Neural cell (in vitro differentiated cells): ENCODE measurements at regions not wholly inside any gene's neighbourhood (a gene's known extent, or its start where the extent isn't known, plus 50 kb on each side); places are given as distances from the start of the nearest gene placed in this dataset.
A peak's percentile ranks its signal among the peaks of the same experiment; 100 is the strongest.

ENCODE experiments used
- H2AFZ ChIP-seq: fragments of 200-600, 300-800 bp; sonication (generic), shearing (Covaris generic); 2 replicates; pipeline ENCODE4 v1.6.0; 2014; ENCODE audit warnings: low read depth, mild to moderate bottlenecking, antibody characterized with exemption, low read length, moderate library complexity
- H3F3A ChIP-seq: fragments of 200-600 bp; shearing (Covaris generic); 2 replicates; pipeline ENCODE4 v1.6.1; 2016; ENCODE audit warnings: mild to moderate bottlenecking, moderate library complexity, mixed read lengths, antibody characterized with exemption, low read length; ENCODE audit not compliant: insufficient read depth, poor library complexity, severe bottlenecking
- H3K27ac ChIP-seq: fragments of 200-600, 300-800 bp; sonication (generic), shearing (Covaris generic); 2 replicates; pipeline ENCODE4 v1.5.1; 2014; ENCODE audit warnings: mild to moderate bottlenecking, low read length, moderate library complexity
- H3K27me3 ChIP-seq: fragments of 300-800, 200-600 bp; sonication (generic), shearing (Covaris generic); 2 replicates; pipeline ENCODE4 v1.6.0; 2014; ENCODE audit warnings: mild to moderate bottlenecking, low read depth, low read length, moderate library complexity; ENCODE audit not compliant: insufficient read depth
- H3K36me3 ChIP-seq: fragments of 300-800, 200-600 bp; sonication (generic), shearing (Covaris generic); 2 replicates; pipeline ENCODE4 v1.5.1; 2014; ENCODE audit warnings: mild to moderate bottlenecking, antibody characterized with exemption, low read length, moderate library complexity; ENCODE audit not compliant: insufficient read depth
- H3K4me2 ChIP-seq: fragments of 300-800, 200-600 bp; sonication (generic), shearing (Covaris generic); 2 replicates; pipeline ENCODE4 v1.6.0; 2014; ENCODE audit warnings: mild to moderate bottlenecking, low read length
- H3K4me3 ChIP-seq: fragments of 300-800, 200-600 bp; sonication (generic), shearing (Covaris generic); 2 replicates; pipeline ENCODE4 v1.5.1; 2014; ENCODE audit warnings: mild to moderate bottlenecking, low read length, moderate library complexity
- H3K79me2 ChIP-seq: fragments of 200-600 bp; shearing (Covaris generic); replicated peaks from 2 replicates; pipeline ENCODE4 v1.6.0; 2014; ENCODE audit warnings: mild to moderate bottlenecking, low read length, moderate library complexity; ENCODE audit not compliant: insufficient read depth
- H3K9ac ChIP-seq: fragments of 300-800, 200-600 bp; sonication (generic), shearing (Covaris generic); 2 replicates; pipeline ENCODE4 v1.6.1; 2016; ENCODE audit warnings: mild to moderate bottlenecking, low read length, mixed read lengths
- H3K9me2 ChIP-seq: fragments of 200-600 bp; shearing (Covaris generic); 2 replicates; pipeline ENCODE4 v1.6.1; 2016; ENCODE audit warnings: mild to moderate bottlenecking, low read length, mixed read lengths; ENCODE audit not compliant: insufficient read depth
- H3K9me3 ChIP-seq: fragments of 200-600, 300-800 bp; sonication (generic), shearing (Covaris generic); 2 replicates; pipeline ENCODE4 v1.6.1; 2016; ENCODE audit warnings: mild to moderate bottlenecking, mixed run types, low read length, moderate library complexity, mixed read lengths
- H4K20me1 ChIP-seq: fragments of 200-600 bp; shearing (Covaris generic); 2 replicates; pipeline ENCODE4 v1.6.1; 2016; ENCODE audit warnings: mild to moderate bottlenecking, mixed run types; ENCODE audit not compliant: insufficient read depth
- CTCF ChIP-seq: fragments of 450-650 bp; IDR thresholded peaks from 2 replicates; pipeline ENCODE4 v1.5.1; 2014; ENCODE audit warnings: antibody characterized with exemption, mild to moderate bottlenecking, moderate library complexity; ENCODE audit not compliant: poor library complexity, severe bottlenecking
- EP300 ChIP-seq: fragments of 450-650 bp; conservative IDR thresholded peaks from 2 replicates; pipeline ENCODE4 v1.6.1; 2014; ENCODE audit warnings: antibody characterized with exemption, mild to moderate bottlenecking, moderate library complexity; ENCODE audit not compliant: poor library complexity, severe bottlenecking
- EZH2 ChIP-seq: fragments of 200-600, 300-800 bp; shearing (Covaris generic), sonication (generic); IDR thresholded peaks from 2 replicates; pipeline ENCODE4 v1.6.1; 2014; ENCODE audit warnings: antibody characterized with exemption, low read length, borderline replicate concordance, mild to moderate bottlenecking; ENCODE audit not compliant: insufficient read depth, poor library complexity, severe bottlenecking
- MXI1 ChIP-seq: fragments of 450-650 bp; conservative IDR thresholded peaks from 2 replicates; pipeline ENCODE4 v1.6.1; 2014; ENCODE audit warnings: antibody characterized with exemption, mild to moderate bottlenecking; ENCODE audit not compliant: poor library complexity, severe bottlenecking
- POLR2AphosphoS5 ChIP-seq: IDR thresholded peaks from 2 replicates; pipeline ENCODE4 v1.6.1; 2012
- RAD21 ChIP-seq: fragments of 450-650 bp; conservative IDR thresholded peaks from 2 replicates; pipeline ENCODE4 v1.6.1; 2014; ENCODE audit warnings: antibody characterized with exemption, mild to moderate bottlenecking, moderate library complexity
- REST ChIP-seq: IDR thresholded peaks from 2 replicates; pipeline ENCODE4 v1.6.1; 2012; ENCODE audit warnings: borderline replicate concordance
- SMC3 ChIP-seq: fragments of 450-650 bp; conservative IDR thresholded peaks from 2 replicates; pipeline ENCODE4 v1.6.1; 2014; ENCODE audit warnings: antibody characterized with exemption, mild to moderate bottlenecking, moderate library complexity; ENCODE audit not compliant: poor library complexity
- TAF1 ChIP-seq: IDR thresholded peaks from 2 replicates; pipeline ENCODE4 v1.6.1; 2012; ENCODE audit warnings: low read depth

GRCh38 chr9:78437296-78437695 lies 140.4 kb downstream of the PSAT1 start:
- H3F3A ChIP-seq: peaks cover 5% of the 10 kb centered on the region
- no peaks in the 10 kb centered on the region for H3K27me3 ChIP-seq
- H3K9me3 ChIP-seq: no peaks in the 10 kb centered on the region
- H3K9ac ChIP-seq: no peak overlapping the region
- H3K4me2 ChIP-seq: no peak overlapping the region
- no peak overlapping the region for H3K27ac ChIP-seq
- no peaks in the 10 kb centered on the region for H3K36me3 ChIP-seq
- no peaks in the 10 kb centered on the region for H4K20me1 ChIP-seq
- no peaks in the 10 kb centered on the region for H3K9me2 ChIP-seq
- TF ChIP-seq EP300: no peak
- TF ChIP-seq CTCF: no peak
- H2AFZ ChIP-seq: no peak overlapping the region
- H3K4me3 ChIP-seq: no peak overlapping the region
- H3K79me2 ChIP-seq: no peaks in the 10 kb centered on the region

DNA sequence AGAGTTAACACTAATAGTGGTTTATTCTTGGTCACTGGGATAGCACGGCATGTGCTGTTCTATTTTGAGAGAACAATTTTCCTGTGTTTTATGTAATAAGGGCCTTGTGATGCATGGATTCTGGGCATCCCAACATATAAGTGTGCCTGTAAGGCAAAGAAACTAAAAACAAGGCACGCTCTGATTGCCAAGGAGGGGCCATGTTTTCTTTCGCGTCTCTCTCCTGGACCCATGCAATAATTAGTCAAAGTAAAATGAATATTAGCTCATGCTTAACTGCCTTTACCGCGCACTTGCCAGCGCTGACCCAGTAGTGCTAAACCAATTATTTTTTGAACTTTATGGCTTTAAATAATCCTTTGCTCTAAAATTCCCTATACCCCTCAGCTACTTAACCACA lies 140.9 kb downstream of the PSAT1 start:
- Histone ChIP-seq H3K27ac (no peak overlapping the region), H3K79me2 (no peaks in the 10 kb centered on the region), H3K4me3 (peak overlapping the region; percentile 29), H3K9me3 (no peaks in the 10 kb centered on the region), H4K20me1 (no peaks in the 10 kb centered on the region), H2AFZ (no peak overlapping the region), H3K27me3 (no peaks in the 10 kb centered on the region), H3K9me2 (no peaks in the 10 kb centered on the region), H3K9ac (no peak overlapping the region), H3K36me3 (no peaks in the 10 kb centered on the region), H3K4me2 (peak overlapping the region; percentile 22), H3F3A (peaks cover 5% of the 10 kb centered on the region)
- no peak for TF ChIP-seq TAF1
- TF ChIP-seq EZH2: no peak
- TF ChIP-seq POLR2AphosphoS5: no peak
- TF ChIP-seq RAD21: no peak
- TF ChIP-seq REST: no peak
- TF ChIP-seq MXI1: no peak
- TF ChIP-seq SMC3: no peak
- no peak for TF ChIP-seq EP300
- no peak for TF ChIP-seq CTCF
